CD14-positive monocyte (primary cell): ENCODE measurements at regions not wholly inside any gene's neighbourhood (a gene's known extent, or its start where the extent isn't known, plus 50 kb on each side); places are given as distances from the start of the nearest gene placed in this dataset.

Experiments
- DNase-seq, 3 donors: peaks; one replicate each; pipeline ENCODE4 v3.0.0-alpha.2; 2011 to 2022
- H2AFZ ChIP-seq: 2 replicates; pipeline ENCODE4 v1.6.0; 2012; ENCODE audit warnings: mild to moderate bottlenecking, low read depth, low read length, inconsistent platforms; ENCODE audit not compliant: insufficient read depth, poor library complexity, severe bottlenecking
- H3K27ac ChIP-seq, 2 donors: 1 replicate in 1 of 2; 2 replicates in 1 of 2; pipeline ENCODE4 v1.5.1; 2012 to 2013; ENCODE audit warnings: low read length in 2 of 2, control low read depth in 1 of 2, inconsistent platforms in 1 of 2, low read depth in 1 of 2, mild to moderate bottlenecking in 1 of 2
- H3K27me3 ChIP-seq, 2 donors: one replicate each; pipeline versions ENCODE4 v1.6.0 to v1.6.1; 2011 to 2013; ENCODE audit warnings: low read length in 2 of 2; ENCODE audit not compliant: control insufficient read depth in 2 of 2, insufficient read depth in 2 of 2
- H3K36me3 ChIP-seq, 2 donors: replicated peaks in 1 of 2; 1 replicate in 1 of 2; 2 replicates in 1 of 2; pipeline versions ENCODE4 v1.5.1 to v1.6.1; 2012 to 2013; ENCODE audit warnings: low read length in 2 of 2, control low read depth in 1 of 2, inconsistent platforms in 1 of 2, mild to moderate bottlenecking in 1 of 2; ENCODE audit not compliant: insufficient read depth in 2 of 2, control insufficient read depth in 1 of 2
- H3K4me1 ChIP-seq, 2 donors: 1 replicate in 1 of 2; 2 replicates in 1 of 2; pipeline versions ENCODE4 v1.5.1 to v1.6.1; 2012 to 2013; ENCODE audit warnings: low read length in 2 of 2, control low read depth in 1 of 2, inconsistent platforms in 1 of 2, mild to moderate bottlenecking in 1 of 2, moderate library complexity in 1 of 2; ENCODE audit not compliant: insufficient read depth in 2 of 2, control insufficient read depth in 1 of 2
- H3K4me2 ChIP-seq: replicated peaks from 2 replicates; pipeline ENCODE3; 2012; ENCODE audit warnings: low read length, moderate library complexity, mild to moderate bottlenecking; ENCODE audit not compliant: poor library complexity, severe bottlenecking; ENCODE audit errors: extremely low read depth
- H3K4me3 ChIP-seq, 3 experiments: fragments of 200-600 bp in 1 of 3; sonication (generic) in 1 of 3; replicated peaks in 1 of 3; 1 replicate in 2 of 3; 2 replicates in 1 of 3; pipeline ENCODE4 v1.5.1; 2011 to 2013; ENCODE audit warnings: low read length in 3 of 3, mild to moderate bottlenecking in 3 of 3, control low read depth in 2 of 3, low read depth in 2 of 3, inconsistent platforms in 1 of 3, moderate library complexity in 1 of 3
- H3K79me2 ChIP-seq: 2 replicates; pipeline ENCODE4 v1.6.0; 2012; ENCODE audit warnings: mild to moderate bottlenecking, control low read depth, inconsistent platforms, low read length, moderate library complexity; ENCODE audit not compliant: insufficient read depth
- H3K9ac ChIP-seq: 2 replicates; pipeline ENCODE4 v1.6.0; 2017; ENCODE audit warnings: low read length, mild to moderate bottlenecking; ENCODE audit not compliant: insufficient read depth, poor library complexity, severe bottlenecking
- H3K9me3 ChIP-seq, 2 donors: replicated peaks in 1 of 2; 1 replicate in 1 of 2; 2 replicates in 1 of 2; pipeline versions ENCODE4 v1.5.1 to v1.6.1; 2012 to 2013; ENCODE audit warnings: low read length in 2 of 2, control low read depth in 1 of 2; ENCODE audit not compliant: control insufficient read depth in 1 of 2, insufficient read depth in 1 of 2
- H4K20me1 ChIP-seq: 2 replicates; pipeline ENCODE4 v1.6.0; 2012; ENCODE audit warnings: mild to moderate bottlenecking, low read length, control low read depth, moderate library complexity; ENCODE audit not compliant: insufficient read depth
- H3K27ac Mint-ChIP-seq, 7 donors: one replicate each; pipeline ENCODE4 v1.8.0; 2020; ENCODE audit warnings: mild to moderate bottlenecking in 7 of 7, mixed read lengths in 7 of 7, moderate library complexity in 6 of 7, inconsistent platforms in 2 of 7
- H3K27me3 Mint-ChIP-seq, 3 donors: one replicate each; pipeline ENCODE4 v1.8.0; 2021 to 2022; ENCODE audit warnings: low read depth in 3 of 3, mild to moderate bottlenecking in 3 of 3, mixed read lengths in 3 of 3, moderate library complexity in 3 of 3, inconsistent platforms in 1 of 3
- H3K36me3 Mint-ChIP-seq, 2 donors: one replicate each; pipeline ENCODE4 v1.8.0; 2020; ENCODE audit warnings: mixed read lengths in 2 of 2, inconsistent platforms in 1 of 2, mild to moderate bottlenecking in 1 of 2
- H3K4me1 Mint-ChIP-seq: one replicate; pipeline ENCODE4 v1.8.0; 2020; ENCODE audit warnings: mild to moderate bottlenecking, mixed read lengths
- H3K4me3 Mint-ChIP-seq, 2 donors: one replicate each; pipeline ENCODE4 v1.8.0; 2020; ENCODE audit warnings: mild to moderate bottlenecking in 2 of 2, mixed read lengths in 2 of 2, moderate library complexity in 1 of 2
- H3K9me3 Mint-ChIP-seq, 7 donors: one replicate each; pipeline ENCODE4 v1.8.0; 2020 to 2022; ENCODE audit warnings: mixed read lengths in 7 of 7, mild to moderate bottlenecking in 6 of 7, moderate library complexity in 6 of 7, inconsistent platforms in 2 of 7
- WGBS: methylation state at CpG from one replicate; pipeline ENCODE4 v1.1.5; 2013; ENCODE audit warnings: missing lambda C conversion rate; ENCODE audit not compliant: insufficient coverage; 5-methylcytosine and 5-hydroxymethylcytosine counted together
- intact Hi-C, 2 donors: fragments of 100-400 bp; cut with micrococcal nuclease; formaldehyde crosslinking; loops; one replicate each; pipeline versions ENCODE4 v1.15.0 to v1.15.1; 2023
- TF ChIP-seq, protein P1 (sequence below): fragments of 200-600 bp; IDR thresholded peaks from one replicate; pipeline ENCODE4 v1.8.0; 2022; ENCODE audit warnings: antibody characterized with exemption, mild to moderate bottlenecking

DNA sequence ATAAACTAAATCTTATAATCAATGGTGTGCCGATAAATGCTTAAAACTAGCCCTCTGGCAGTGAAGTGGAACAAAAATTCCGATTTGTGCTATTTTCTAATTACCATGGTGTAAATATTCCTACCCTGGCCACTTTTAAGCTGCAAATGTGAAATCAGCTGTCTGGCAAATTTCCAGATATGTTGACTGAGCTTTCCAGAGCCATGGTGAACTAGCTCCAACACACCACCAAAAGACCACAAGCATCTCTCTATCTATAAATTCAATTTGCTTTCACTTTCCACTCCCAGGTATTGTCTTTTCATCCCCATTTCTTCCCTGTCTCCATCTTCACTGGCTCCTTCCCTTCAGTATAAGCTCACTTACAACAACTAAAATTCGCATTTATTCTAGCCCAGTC is 152.3 kb upstream of the RGS18 start:
- H3K4me3 ChIP-seq = no peak overlapping the region
- WGBS = no CpG with 5 or more reads among the region's 3 CpGs
- H3K9ac ChIP-seq = no peak overlapping the region
- intact Hi-C loops = no loop called here
- TF ChIP-seq, protein P1, sequence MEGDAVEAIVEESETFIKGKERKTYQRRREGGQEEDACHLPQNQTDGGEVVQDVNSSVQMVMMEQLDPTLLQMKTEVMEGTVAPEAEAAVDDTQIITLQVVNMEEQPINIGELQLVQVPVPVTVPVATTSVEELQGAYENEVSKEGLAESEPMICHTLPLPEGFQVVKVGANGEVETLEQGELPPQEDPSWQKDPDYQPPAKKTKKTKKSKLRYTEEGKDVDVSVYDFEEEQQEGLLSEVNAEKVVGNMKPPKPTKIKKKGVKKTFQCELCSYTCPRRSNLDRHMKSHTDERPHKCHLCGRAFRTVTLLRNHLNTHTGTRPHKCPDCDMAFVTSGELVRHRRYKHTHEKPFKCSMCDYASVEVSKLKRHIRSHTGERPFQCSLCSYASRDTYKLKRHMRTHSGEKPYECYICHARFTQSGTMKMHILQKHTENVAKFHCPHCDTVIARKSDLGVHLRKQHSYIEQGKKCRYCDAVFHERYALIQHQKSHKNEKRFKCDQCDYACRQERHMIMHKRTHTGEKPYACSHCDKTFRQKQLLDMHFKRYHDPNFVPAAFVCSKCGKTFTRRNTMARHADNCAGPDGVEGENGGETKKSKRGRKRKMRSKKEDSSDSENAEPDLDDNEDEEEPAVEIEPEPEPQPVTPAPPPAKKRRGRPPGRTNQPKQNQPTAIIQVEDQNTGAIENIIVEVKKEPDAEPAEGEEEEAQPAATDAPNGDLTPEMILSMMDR = no peak
- no peak overlapping the region for H3K4me2 ChIP-seq
- H3K27me3 ChIP-seq = no peaks in the 10 kb centered on the region
- no peaks in the 10 kb centered on the region for H3K9me3 ChIP-seq
- H3K9me3 Mint-ChIP-seq = peaks cover 0 to 6% (median 2%) of the 10 kb centered on the region in 7 donors
- no peaks in the 10 kb centered on the region for H4K20me1 ChIP-seq
- peak overlapping the region in 2 of 7 donors; percentile 1 to 5 for H3K27ac Mint-ChIP-seq
- H3K36me3 ChIP-seq = no peaks in the 10 kb centered on the region
- H3K79me2 ChIP-seq = no peaks in the 10 kb centered on the region
- H3K4me3 Mint-ChIP-seq = no peak overlapping the region
- no peaks in the 10 kb centered on the region for H3K4me1 ChIP-seq
- H2AFZ ChIP-seq = no peak overlapping the region
- no peak overlapping the region for H3K27ac ChIP-seq
- H3K36me3 Mint-ChIP-seq = no peaks in the 10 kb centered on the region
- DNase-seq = no peak
- H3K4me1 Mint-ChIP-seq = peaks cover 3% of the 10 kb centered on the region
- no peaks in the 10 kb centered on the region for H3K27me3 Mint-ChIP-seq

DNA sequence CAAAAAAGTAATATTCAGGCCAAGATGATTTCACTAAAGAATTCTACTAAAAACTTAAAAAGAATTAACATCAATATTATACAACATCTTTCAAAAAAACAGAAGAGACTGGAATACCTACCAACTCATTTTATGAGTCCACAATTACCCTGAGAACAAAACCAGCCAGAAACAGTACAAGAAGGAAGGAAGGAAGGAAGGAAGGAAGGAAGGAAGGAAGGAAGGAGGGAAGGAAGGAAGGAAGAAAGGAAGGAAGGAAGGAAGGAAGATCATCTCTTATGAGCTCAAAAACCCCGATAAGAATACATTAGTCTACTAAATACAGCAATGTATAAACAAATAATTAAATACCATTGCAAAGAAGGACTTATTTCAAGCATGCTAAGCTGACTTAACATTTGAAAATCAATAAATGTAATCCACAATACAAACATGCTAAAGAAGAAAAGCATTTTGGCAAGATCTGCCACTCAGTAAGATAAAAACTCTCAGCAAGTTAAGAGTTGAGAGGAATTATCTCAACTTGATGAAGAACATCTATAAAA is 149.9 kb upstream of the RGS18 start:
- Histone ChIP-seq H3K36me3 (no peaks in the 10 kb centered on the region), H3K4me1 (no peaks in the 10 kb centered on the region), H3K9me3 (no peaks in the 10 kb centered on the region), H3K4me3 (no peak overlapping the region), H3K27me3 (no peaks in the 10 kb centered on the region), H3K79me2 (no peaks in the 10 kb centered on the region), H2AFZ (no peak overlapping the region), H4K20me1 (no peaks in the 10 kb centered on the region), H3K4me2 (no peak overlapping the region), H3K27ac (no peak overlapping the region), H3K9ac (no peak overlapping the region)
- no peak overlapping the region for H3K4me3 Mint-ChIP-seq
- peaks cover 3% of the 10 kb centered on the region for H3K4me1 Mint-ChIP-seq
- H3K9me3 Mint-ChIP-seq = peaks cover 0 to 3% (median 2%) of the 10 kb centered on the region in 7 donors
- peak overlapping the region in 2 of 7 donors; percentile 8 to 80 for H3K27ac Mint-ChIP-seq
- H3K27me3 Mint-ChIP-seq = no peaks in the 10 kb centered on the region
- TF ChIP-seq, protein P1 = no peak
- intact Hi-C loops = no loop called here
- WGBS = no CpG with 5 or more reads among the region's 1 CpG
- DNase-seq = no peak
- no peaks in the 10 kb centered on the region for H3K36me3 Mint-ChIP-seq
